Adrenal gland (tissue), 5 donors: ENCODE measurements at regions not wholly inside any gene's neighbourhood (a gene's known extent, or its start where the extent isn't known, plus 50 kb on each side); places are given as distances from the start of the nearest gene placed in this dataset.

Source experiments
- POLR2A ChIP-seq, 2 donors: fragments of 450-650 bp; IDR thresholded peaks; one replicate each; pipeline ENCODE4 v1.6.1; 2017; ENCODE audit warnings: antibody characterized with exemption in 2 of 2, mild to moderate bottlenecking in 2 of 2, moderate library complexity in 1 of 2
- TF ChIP-seq, protein P1 (sequence below), 6 experiments: fragments of 450-650 bp in 4 of 6; fragments of 200-600 bp in 2 of 6; sonication (generic) in 1 of 6; IDR thresholded peaks; 1 replicate in 5 of 6; 2 replicates in 1 of 6; pipeline versions ENCODE4 v1.5.1 to v1.8.0; 2016 to 2021; ENCODE audit warnings: antibody characterized with exemption in 6 of 6, mild to moderate bottlenecking in 2 of 6, moderate library complexity in 1 of 6
- donor health status: DM: no; HTN: no; CAD: no.

DNA sequence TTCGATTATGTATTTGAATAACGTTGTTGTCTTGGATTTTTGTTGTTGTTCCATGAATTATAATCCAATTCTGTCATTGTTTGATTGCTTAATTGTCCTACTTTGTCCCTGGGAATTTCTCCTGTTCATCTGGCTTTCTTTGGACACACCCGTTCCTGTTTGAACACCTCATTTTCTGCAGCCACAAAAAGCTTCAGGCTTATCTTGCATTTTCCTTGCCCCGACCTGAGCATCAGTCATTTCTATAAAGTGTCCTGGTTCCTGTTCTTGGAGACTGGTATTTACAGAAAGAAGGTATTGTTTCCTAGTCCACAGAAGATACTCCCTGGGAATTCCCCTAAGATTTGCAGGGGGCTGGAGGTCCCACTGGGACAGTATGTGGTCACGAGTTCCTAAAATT is 731.8 kb upstream of the ARGLU1 start:
- TF ChIP-seq, protein P1, sequence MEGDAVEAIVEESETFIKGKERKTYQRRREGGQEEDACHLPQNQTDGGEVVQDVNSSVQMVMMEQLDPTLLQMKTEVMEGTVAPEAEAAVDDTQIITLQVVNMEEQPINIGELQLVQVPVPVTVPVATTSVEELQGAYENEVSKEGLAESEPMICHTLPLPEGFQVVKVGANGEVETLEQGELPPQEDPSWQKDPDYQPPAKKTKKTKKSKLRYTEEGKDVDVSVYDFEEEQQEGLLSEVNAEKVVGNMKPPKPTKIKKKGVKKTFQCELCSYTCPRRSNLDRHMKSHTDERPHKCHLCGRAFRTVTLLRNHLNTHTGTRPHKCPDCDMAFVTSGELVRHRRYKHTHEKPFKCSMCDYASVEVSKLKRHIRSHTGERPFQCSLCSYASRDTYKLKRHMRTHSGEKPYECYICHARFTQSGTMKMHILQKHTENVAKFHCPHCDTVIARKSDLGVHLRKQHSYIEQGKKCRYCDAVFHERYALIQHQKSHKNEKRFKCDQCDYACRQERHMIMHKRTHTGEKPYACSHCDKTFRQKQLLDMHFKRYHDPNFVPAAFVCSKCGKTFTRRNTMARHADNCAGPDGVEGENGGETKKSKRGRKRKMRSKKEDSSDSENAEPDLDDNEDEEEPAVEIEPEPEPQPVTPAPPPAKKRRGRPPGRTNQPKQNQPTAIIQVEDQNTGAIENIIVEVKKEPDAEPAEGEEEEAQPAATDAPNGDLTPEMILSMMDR (IDR thresholded peaks at IDR 0.05): no peak
- TF ChIP-seq POLR2A (IDR thresholded peaks at IDR 0.05): no peak
